ENCODE measurements at regions not wholly inside any gene's neighbourhood (a gene's known extent, or its start where the extent isn't known, plus 50 kb on each side); places are given as distances from the start of the nearest gene placed in this dataset.
"Not testable (repeated sequence)": the region's sequence is repeated elsewhere in the genome, so short reads cannot be mapped to it uniquely, and the experiment has no call there.

DNA sequence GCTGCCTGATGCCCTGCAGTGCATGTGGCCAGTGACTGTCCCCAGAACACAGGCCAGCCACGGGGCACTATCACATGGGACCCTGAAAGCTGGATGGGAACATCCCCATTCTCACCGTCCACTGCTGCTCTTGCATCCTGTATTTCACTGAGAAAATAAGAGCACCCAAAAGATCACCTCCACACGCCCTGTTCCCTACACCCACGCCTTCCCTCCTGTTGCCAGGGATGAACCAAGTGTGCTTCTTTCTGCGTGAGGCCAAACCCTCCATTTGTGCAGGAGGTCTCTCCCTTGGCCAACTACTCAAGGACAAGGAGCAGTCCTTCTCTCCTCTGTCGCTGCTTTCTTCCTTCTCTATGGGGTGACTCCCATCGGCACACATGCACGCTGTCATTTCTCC, 118.3 kb downstream of the LRRC37A3 start:
- DNase-seq (ENCODE audit: low read depth in 2 of 2): not testable (repeated sequence)

DNA sequence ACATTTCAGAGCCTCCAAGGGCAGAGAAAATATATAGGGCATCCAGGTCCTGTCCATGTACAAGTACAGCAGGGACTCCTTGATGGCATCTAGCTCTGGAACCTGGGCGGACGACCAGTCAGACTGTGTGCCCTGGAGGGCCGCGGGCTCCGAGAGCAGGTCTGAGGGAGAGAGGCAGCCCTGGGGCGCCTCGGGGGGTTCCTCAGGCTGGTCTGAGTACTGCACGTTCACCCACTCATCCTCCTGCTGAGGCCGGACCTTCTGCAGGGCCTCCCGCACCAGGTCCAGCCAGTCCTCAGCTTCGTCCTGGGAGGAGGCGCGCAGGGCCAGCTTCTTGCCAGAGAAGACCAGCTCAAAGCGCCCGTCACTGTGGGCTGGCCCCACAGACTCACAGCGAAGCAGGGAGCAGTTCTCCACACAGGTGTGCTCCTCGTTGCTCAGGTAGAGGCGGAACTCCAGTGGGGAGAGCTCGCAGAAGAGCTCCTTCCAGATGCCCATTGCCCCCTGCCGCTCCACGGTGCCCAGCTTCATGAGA, 118.8 kb downstream of the LRRC37A3 start:
- DNase-seq (ENCODE audit: low read depth in 2 of 2): not testable (repeated sequence)

DNA sequence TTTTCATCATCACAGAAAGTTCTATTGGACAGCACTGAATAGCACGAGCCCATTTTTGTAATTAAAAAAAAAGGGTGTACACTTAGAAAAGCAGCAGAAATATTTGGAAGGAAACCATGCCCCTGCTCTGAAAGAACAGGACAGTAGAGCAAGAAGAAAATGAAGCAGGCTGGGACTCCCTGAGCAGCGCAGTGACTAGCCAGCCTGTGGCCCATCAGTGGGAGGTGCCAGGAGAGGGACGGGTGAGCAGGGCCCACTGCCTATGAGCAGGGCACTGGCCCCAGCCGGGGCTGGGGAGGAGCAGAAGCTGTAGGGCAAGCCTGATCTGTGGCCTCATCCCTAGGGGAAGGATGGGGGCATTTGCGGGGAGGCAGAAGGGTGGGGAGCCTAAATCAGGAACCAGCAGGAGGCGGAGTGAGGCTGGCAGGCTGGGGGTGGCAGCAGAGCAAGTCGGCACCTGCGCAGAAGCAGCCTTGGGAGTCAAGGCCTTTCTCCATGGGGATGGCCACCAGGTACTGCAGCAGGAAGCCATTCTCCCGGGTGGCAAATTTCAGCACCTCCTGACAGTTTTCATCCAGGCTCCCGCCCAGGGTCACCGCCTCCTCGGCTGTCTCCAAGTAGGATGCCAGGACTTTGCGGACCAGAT, 119.6 kb downstream of the LRRC37A3 start:
- not testable (repeated sequence) for DNase-seq (ENCODE audit: low read depth in 2 of 2)

DNA sequence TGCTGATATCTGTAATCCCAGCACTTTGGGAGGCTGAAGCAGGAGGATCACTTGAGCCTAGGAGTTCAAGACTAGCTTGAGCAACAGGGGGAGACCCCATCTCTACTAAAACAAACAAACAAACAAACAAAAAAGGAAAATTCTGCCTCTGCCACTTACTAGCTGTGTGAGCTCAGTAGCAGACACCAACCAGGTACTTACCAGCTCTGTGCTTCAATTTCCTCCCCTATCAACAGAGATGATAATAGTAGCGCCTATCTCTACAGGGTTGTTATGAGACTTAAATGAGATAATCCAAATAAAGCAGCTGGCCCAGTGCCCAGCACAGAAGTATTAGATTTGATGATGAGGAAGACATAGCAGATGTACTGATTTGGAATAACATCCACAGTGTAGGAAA, 120.3 kb downstream of the LRRC37A3 start:
- DNase-seq (ENCODE audit: low read depth in 2 of 2): not testable (repeated sequence)

DNA sequence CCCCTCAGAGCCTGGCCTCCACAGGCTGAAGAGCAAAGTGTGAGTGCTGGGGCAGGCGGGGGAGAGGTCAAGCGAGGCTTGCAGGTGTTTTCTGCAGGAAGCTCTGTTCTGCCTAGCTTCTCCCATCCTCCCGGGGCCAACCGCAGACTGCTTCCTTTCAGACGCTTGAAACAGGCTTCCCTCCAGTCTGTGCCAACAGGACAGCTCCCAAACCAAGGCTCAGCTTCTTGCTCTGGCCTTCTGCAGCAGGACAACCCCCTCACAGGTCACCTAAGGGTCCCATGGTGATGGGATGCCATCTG, 120.8 kb downstream of the LRRC37A3 start:
- not testable (repeated sequence) for DNase-seq (ENCODE audit: low read depth in 2 of 2)

DNA sequence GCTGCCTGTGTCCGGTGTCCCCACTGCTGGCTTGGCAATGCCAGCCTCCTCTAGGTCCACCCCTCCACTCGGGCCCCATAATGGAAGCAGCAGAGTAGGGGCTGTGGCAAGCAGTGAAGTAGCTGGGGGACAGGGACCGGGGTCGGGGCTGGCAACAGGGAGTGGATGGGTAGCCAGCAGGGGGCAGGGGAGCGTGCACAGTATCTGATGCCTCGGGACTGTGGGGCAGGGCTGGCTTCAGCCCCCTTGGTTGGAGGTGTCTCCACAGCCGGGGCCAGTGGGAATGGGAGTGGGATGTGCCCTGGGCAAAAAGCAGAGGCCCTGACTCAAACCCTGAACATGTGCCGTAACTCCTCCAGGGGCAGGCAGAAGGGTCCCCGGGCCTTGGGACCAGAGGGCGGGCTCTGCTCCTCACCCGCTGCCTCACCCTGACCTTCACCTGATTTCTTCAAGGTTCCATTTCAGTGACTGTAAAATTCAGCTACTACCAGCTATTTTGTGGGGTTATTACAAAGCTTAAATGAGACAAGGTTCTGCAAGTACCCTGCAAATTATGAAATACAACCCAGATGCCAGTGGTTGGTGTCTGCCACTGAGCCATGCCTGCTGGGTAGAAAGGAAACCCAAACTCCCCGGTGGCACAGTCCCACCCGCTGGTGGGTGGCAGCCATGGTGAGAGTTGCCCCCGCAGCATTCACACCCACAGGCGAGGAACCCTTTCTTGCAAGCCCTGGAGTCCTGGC, 121.4 kb downstream of the LRRC37A3 start:
- DNase-seq (ENCODE audit: low read depth in 2 of 2): not testable (repeated sequence)

DNA sequence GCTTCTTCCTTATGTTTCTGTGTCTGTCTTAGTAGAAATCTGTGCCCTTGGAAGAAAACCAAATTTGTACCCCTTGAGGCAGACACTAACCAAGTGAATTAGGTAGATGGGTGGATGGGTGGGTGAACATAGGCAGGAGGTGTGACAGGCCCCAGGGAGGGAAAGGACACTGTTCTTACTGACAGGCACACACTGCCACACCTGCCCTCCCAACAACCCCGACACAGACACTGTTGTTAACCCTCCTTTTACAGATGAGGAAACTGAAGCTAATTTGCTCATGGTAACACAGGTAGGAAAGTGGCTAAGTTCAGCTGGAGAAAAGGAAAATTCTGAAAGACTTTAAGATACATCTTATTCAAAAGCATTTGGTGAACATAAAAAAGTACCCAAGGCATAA, 123.9 kb downstream of the LRRC37A3 start:
- DNase-seq (ENCODE audit: low read depth in 2 of 2): not testable (repeated sequence)

DNA sequence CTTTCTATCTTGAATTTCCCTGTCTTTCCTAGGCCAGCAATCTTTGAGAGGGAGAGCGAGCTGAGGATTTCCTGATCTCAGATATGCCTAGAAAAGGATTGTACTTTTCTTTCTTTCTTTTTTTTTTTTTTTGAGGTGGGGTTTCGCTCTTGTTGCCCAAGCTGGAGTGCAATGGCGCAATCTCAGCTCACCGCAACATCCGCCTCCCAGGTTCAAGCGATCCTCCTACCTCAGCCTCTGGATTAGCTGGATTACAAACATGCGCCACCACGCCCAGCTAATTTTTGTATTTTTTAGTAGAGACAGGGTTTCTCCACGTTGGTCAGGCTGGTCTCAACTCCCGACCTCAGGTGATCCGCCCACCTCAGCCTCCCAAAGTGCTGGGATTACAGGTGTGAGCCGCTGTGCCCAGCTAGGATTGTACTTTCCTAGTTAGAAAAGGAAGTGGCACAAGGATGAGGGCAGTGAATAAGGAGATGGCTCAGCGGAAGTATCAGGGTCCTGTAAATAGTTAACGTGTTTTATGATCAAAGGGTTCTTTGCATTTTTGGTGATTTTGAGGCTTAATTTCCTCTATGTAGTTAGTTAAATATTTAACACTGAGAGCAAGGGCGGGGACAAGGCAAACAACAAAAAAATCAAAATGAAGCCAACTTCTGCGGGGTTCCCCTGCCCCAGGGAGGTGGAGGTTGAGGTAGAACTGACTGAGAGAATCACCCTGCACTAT, 124.6 kb downstream of the LRRC37A3 start:
- not testable (repeated sequence) for DNase-seq (ENCODE audit: low read depth in 2 of 2)

DNA sequence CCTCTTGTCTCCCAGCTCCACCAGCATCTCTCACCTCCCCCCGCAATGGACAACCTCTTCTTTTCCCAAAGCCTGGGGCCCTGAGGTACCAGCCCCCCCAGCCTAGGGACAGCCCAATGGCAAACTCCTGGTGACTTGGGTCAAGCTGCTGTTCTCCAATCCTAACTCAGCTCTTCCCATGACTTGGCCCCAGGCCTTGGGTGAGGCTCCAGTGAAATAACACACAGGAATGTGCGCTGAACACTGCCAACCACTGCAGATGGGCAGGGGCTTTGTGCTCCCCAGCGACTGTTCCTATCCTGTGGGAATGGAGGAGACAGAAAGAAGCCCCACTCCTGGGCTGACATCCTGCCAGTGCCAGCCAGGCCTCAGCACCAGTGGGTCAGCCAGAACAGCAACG, 125.2 kb downstream of the LRRC37A3 start:
- not testable (repeated sequence) for DNase-seq (ENCODE audit: low read depth in 2 of 2)

DNA sequence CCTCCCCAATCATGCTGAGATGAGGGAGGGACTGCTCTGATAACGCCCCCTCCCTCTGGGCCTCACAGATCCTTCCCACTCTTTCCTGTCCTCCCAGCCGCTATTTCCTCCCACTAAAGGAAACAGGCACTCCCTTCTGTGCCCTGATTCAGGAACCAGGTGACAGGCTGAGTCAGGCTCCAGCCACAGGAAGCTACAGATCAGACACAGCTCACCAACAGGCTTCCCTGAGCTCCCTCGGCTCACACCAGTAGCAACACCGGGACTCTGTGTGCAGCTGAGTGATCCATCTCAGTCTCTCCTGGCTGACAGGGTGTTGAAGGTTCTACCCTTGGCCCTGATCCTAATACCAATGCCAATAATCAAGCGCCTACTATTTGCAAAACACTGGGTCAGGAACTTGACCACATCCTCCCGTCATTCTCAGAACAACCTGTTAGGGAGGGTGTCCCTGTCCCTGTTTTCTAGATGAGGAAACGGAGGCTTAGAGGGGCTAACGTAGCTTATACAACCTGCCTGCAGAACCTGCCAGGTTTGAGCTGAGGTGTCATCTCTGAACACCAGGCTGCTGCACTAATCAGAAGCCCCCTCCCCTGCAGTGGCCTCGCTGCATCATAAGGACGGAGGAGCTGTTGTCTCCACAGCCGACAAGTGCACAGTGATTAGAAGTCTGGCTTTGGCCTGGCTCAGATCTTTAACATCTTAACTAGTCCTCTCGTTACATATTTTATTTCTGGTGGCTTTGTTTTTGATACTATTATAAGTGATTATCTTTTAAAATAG, 126.3 kb downstream of the LRRC37A3 start:
- DNase-seq (ENCODE audit: low read depth in 2 of 2): not testable (repeated sequence)

DNA sequence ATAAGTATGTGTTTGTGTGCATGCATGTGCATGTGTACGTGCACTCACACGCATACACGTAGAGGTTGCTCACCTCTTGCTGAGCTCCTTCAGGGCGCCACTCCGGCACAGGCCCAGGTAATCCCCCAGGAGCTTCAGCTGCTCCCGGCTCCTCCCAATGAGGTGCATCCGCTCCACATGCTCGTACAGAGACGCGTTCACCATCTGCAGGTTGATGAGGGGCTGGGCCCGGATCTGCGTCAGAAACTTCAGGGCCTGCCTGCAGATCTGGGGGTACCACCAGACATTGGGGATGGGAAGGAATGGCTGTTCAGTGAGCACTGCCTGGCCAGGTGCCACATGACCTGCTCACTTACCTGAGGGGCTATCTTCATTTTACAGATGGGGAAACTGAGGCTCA, 127.0 kb downstream of the LRRC37A3 start:
- not testable (repeated sequence) for DNase-seq (ENCODE audit: low read depth in 2 of 2)

DNA sequence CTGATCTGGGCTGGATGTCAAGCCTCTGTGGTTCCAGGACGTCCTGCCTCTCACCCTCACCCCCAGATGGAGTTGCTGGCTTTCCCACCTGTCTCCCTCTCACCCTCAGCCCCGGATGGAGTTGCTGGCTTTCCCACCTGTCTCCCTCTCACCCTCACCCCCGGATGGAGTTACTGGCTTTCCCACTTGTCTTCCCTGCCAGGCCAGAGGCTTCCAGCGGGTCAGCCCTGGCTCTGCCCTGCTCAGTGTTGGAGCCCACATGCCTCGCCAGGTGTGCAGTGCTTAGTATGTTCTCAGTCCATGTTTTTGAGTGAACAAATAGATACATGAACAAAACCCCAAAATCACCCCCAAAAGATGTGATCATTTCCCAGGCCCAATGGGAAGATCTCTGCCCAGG, 127.6 kb downstream of the LRRC37A3 start:
- not testable (repeated sequence) for DNase-seq (ENCODE audit: low read depth in 2 of 2)

DNA sequence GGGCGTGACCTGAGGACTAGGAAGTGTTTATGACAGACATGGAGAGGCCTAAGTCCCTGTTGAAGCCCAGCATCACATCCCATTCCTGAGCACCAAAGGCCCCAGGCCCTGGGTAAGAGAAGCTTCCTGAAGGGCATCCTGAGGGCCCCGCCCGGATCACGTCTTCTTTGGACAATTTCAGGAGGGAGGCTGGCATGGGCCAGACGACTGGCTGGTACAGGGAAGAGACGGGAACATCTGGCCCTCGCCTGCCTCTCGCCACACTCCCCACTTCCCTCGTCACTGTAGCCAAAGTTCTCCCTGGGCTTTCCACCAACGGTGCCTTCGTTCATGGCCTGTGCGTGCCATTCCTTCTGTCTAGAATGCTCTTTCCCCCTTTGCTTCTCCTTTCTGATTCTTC, 128.1 kb downstream of the LRRC37A3 start:
- not testable (repeated sequence) for DNase-seq (ENCODE audit: low read depth in 2 of 2)

DNA sequence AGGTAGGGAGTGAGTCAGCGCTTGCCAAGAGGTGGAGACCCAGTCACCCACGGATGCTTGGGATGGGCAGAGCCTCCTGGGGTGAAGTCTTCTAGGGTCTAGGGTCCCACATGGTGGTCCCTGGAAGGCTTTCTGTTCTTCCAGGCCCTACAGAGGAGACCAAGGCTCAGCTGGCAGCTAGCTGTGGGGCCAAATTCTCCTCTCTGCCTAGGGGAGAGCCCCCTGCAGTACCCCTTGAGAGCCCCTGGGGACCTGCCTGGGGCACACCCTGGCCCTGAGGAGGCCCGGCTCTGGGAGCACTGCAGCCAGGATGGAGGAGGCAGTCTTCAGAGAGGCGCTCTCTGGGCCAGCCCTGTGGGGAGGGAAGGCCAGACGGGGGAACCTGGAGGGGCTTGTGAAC, 128.6 kb upstream of the SMURF2 start:
- DNase-seq (ENCODE audit: low read depth in 2 of 2): not testable (repeated sequence)

DNA sequence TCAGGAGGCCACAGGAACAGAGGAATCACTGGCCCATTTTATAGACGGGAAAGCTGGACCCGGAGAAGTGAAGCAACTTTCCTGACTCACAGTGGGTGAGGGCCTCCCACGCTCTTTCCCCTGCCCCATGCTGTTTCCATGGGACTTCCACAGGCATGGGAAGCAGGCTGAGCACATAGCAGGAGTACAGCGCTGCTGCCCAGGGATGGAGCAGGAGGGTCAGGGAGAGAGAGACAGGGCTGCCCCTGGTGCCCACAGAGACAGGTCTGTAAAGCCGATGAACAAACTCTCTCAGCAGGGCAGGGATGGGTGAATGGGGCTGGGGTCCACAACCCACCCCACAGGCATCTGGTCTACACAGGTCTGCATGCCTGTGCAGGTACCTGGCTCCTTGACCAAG, 128.1 kb upstream of the SMURF2 start:
- DNase-seq (ENCODE audit: low read depth in 2 of 2): not testable (repeated sequence)

DNA sequence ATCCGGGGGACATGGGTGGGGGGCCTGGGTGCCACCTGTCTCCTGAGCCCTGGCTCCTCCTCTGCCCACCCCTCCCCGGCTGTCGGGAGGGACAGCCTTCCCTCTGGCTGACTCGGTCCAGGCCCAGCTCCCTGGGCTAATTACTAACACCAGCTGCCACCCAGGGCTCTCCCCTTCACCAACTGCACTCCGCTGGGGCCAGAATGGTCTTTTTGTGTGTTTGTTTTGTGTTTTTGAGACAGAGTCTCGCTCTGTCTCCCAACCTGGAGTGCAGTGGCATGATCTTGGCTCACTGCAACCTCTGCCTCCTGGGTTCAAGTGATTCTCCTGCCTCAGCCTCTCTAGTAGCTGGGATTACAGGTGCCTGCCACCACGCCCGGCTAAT, 126.9 kb upstream of the SMURF2 start:
- DNase-seq (ENCODE audit: low read depth in 2 of 2): not testable (repeated sequence)

DNA sequence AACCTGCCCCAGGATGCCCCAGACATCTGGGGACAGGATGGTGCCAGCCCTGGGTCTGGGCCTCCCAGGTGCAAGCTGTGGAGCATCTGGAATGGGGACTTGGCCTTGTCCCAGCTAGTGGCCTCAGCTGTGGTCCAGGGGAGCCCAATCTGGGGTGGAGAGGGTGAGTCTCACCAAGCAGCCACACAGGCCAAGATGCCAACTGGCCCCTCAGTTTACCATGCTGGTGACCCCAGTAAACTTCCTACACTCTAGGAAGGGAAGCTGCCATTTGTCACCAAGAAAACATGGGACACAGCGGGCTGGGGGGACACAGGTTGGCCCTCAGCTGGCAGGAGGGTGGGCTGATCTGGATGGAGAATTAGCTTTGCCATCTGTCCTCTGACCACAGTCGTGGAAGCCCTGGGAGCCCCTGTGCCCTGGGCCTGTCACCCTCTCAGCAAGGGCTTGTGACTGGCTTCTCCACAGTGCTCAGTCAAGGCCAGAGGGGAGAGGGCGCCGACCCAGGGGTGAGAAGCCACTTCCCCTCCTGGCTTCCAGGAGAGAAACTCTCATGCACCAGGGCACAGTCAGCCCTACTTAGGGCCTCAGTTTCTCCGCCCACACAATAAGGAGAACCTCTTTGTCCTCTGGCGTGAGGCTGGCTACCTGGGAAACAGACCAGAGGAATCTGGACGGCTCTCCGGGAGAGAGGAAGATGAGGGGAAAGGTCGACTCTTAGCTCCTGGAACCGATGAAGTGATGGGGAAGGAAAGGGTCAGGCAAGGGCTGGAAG, 126.4 kb upstream of the SMURF2 start:
- DNase-seq (ENCODE audit: low read depth in 2 of 2): no peak

DNA sequence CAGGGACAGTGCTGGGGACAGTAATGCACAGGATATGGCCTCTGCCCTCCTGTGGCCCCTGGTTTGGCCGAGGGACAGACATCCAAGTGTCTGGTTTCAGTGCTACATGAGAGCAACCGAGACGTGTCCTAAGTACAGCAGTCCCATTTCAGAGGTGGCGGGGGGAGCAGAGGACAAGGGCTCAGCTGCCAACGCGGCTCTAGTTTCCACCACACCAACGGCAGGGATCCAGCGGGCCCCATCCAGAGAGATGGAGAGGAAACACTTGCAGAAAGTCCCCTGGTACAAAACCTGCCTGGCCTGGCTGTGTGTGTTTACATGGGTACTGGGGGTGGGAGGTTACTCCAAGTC, 125.8 kb upstream of the SMURF2 start:
- DNase-seq (ENCODE audit: low read depth in 2 of 2): no peak

DNA sequence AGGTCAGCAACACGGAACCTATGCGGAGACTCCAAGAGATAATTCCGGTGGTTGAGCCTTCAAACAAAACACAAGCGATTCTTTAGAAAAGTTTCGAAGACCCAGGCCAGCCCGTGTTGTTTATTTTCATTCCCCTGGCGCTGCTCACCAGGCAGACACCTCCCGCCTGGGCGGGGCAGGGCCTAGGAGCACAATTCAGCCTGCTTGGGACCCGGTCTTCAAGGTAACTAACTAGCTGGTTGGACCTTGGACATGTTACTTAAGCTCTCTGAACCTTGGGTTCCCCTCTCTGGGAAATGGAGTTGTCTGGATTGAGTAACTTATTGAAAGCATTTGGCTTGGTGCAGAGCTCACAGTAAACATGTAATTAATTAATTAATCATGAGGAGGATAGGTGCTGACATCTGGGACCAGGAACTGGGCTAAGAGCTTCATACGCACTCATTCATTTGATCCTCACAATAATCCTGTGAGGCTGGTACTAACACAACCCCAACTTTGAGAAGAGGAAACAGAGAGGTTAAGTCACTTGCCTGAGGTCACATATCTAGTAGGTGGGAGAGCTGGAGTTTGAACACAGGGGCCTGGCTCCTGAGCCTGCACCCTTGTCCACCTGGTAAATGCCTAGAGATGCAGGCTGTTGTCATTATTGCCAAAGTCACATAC, 125.3 kb upstream of the SMURF2 start:
- no peak for DNase-seq (ENCODE audit: low read depth in 2 of 2)

DNA sequence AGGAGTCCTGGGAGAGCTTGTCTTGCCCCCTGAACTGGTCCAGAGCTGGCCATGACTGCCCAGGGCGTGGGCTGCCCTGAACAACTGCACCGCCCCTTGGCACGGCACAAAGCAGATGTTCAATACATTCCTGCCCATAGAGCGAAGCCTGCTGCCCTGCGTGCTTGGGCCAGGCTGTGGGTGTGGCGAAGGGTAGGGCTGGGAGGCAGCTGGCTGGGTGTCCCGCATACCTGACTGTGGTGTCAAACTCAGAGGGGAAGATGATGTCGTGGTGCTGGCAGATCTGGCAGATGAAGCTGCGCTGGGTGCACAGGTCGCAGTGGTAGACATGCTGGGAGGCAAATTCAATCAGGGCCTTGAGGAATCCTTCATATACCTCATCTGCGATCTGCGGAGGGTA, 124.2 kb upstream of the SMURF2 start:
- DNase-seq (ENCODE audit: low read depth in 2 of 2): no peak

DNA sequence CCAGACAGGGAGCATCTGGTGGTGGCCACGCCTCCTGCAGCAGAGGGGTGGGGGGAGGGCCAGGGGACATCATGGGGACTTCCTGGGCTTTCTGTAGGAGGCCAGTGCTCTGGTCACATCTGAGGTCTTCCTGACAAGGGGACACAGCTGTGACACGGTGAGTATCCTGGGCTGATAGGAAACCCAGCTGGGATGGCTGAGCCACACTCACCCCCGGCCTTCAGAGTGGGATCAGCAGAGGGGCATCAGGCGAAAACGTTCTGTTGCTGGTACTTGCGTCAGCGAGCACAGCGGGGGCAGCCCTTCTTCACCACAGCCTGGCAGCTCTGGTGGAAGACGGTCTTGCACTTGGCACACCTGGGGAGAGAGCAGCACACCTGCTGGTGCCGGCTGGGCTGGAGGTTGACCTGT, 122.9 kb upstream of the SMURF2 start:
- DNase-seq (ENCODE audit: low read depth in 2 of 2): no peak
